HG02571 (cell line): ENCODE measurements at regions not wholly inside any gene's neighbourhood (a gene's known extent, or its start where the extent isn't known, plus 50 kb on each side); places are given as distances from the start of the nearest gene placed in this dataset.

Experiments
- ATAC-seq: cut with Tn5 transposase; IDR thresholded peaks from one replicate; pipeline ENCODE4 v1.9.1; 2021; ENCODE audit warnings: mild to moderate bottlenecking, moderate library complexity; ENCODE audit not compliant: unreplicated experiment

DNA sequence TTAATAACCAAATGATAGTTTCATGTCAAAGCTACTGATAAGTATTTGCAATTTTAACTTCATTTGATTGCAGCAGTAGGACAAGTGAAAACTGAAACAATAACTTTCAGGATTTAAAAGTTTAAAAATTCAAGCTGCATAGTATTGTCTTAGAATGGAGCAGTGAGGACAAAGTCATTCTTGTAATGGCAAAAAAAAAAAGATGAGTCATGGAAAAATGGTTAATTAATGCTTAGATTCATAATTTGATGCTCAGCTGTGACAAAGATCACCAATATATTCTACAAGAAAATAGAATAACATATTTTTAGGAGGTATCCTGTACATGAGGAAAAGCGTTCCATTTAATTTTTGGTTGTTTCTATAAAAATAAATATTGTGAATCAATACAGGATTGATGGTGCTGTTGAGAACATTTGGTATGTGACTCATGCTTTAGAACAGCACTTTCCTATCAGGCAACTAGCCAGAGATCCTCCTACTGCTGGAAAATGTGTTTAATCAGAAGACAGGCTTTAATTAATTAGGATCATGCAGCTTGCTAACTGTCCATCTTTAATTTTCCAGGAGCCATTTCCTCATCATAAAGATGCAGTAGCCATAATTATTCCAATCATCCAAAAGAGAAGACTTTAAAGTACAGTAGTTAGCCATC, 239.0 kb upstream of the MMADHC start:
- ATAC-seq: no peak

GRCh38 chr2:149825473-149825872, 237.9 kb upstream of the MMADHC start:
- ATAC-seq: no peak

- ATAC-seq: no peak
These were observed 236.6 kb upstream of the MMADHC start for GRCh38 chr2:149824136-149824535.

DNA sequence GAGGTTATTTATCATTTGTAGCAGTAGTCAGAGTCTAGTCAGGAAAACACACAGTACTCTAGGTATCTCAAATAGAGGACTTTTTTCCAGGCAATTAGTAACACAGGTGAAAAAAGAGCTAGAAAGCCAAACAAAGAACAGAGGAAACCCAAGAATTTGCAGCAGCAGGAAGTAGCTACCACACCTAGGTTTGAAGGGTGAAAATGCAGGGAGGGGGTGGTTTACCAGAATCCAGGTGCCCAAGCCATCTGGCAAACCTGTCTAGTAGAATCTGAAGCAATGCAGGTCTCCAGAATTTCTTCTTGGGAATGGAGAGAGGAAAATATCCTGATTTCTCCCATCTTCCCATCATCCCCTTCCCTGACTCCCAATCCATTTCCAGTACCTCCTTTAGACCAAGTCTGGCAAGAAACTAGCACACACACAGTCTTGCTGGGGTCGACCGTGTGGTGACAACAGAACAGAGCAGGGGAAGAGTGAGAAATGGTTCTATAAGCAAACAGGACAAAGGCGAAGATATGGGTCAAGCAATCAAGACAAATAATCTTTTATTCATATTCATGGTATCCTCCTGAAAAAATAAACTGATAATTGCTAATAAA, 231.9 kb upstream of the MMADHC start:
- ATAC-seq: no peak

DNA sequence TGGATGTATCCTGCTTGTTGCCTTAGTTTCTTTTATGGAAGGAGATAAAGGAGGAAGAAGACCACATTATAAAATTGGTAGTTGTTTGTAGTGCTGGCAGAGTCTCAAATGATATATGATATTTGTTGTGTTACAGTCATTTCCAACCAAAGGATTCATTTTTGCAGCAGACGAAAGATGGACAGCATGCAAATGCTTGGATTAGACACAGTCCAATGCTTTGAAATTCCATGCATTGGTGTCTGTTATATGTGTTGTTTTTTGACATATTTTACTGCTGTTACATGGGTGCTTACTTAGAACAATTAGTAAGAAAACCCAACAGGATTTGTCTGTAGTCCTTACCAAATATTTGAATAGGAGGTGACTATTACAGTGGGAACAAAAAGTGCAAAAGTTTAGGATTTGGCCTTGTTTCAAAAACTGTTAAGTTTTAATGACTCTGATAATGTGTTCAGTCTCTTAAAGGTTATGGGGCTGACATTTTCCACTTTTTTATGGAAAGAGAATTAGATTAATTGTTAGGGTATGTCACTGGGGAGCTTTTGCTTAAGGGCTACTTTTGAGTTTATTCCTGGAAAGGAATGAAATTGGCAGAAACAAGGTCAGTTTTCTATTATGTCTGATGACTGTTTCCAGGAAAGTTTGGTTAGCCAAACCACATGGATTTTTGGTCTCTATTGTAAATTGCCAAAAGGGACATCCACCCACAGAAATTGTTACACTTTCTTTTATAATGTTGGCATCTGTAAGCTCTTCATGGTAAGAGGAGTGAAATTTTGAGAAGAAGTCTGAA, 229.4 kb upstream of the MMADHC start:
- ATAC-seq: no peak

DNA sequence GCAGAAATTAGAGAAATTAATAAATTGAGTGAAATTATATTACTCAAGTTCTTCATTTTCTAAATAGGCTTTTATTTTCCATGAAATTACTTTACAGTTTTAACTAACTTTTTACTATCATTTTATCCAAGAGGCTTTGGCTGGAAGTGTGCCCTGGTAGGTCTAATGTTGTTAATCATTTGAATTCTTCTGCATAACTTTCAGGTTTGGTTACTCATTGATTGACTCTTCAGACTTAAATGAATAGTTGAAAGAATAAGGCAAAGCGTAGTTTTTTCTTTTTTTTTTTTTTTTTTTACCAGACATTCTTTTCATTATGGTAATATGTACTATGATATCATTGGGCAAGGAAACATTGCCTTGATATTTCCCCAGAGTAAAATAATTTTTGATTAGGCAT, 228.4 kb upstream of the MMADHC start:
- no peak for ATAC-seq

DNA sequence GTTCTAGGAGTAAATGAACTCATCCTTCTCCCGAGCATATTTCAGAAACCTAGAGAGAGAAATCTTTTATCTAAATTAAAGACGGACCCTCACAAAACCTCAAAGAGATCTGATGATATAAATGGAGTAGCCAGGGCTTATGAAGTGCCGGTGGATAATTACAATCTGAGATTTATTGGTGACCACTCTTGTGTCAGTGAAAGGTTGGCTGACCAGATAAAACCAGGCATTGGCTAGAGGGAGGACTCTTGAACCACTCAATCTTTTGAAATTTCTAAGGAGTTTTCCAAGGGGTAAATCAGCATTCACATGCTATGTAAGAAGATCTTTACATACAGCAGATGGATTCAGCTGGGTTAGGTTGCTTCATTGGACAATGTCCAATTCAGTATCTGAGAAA, 227.3 kb upstream of the MMADHC start:
- ATAC-seq: no peak

- ATAC-seq: no peak
These were observed 226.5 kb upstream of the MMADHC start for GRCh38 chr2:149814049-149814448.

DNA sequence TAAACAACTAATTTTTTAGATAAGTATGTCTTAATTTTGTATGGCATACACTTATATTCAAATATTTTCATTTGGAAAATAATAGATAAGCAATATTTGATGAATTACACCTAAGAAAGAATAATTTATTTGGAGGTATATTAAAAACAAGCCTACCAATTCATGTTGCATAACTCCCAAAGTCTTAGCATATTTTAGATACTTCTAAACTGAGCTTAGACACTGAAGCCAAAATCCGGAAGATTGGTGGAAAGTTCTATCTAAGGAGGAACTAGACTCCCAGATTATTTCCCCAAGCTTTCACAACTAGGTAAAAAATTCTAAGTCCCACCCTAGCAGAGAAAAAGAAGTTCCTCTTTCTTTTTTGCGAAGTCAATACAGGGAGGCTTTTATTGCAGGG, 221.0 kb upstream of the MMADHC start:
- no peak for ATAC-seq

DNA sequence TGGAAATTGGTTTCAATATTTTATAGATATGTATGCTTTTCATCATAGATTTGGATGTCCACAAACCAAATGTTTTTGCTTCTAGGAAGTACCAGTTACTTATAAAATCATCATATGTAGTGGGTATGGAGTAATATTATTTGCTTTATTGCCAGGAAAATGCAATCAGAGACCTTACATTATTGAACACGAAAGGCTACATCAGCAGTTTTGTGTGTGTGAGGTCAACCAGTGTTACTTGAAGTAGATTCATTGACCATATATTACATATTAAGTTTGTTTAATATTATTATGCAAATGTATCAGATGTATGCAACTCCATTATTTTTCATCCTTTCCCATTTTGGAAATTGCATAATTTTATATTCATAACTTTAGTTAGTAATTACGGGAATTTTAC, 219.1 kb upstream of the MMADHC start:
- ATAC-seq: no peak

GRCh38 chr2:149800624-149801542, 213.3 kb upstream of the MMADHC start:
- no peak for ATAC-seq

GRCh38 chr2:149799013-149799705, 211.6 kb upstream of the MMADHC start:
- no peak for ATAC-seq

GRCh38 chr2:149797030-149797429, 209.5 kb upstream of the MMADHC start:
- ATAC-seq: no peak

DNA sequence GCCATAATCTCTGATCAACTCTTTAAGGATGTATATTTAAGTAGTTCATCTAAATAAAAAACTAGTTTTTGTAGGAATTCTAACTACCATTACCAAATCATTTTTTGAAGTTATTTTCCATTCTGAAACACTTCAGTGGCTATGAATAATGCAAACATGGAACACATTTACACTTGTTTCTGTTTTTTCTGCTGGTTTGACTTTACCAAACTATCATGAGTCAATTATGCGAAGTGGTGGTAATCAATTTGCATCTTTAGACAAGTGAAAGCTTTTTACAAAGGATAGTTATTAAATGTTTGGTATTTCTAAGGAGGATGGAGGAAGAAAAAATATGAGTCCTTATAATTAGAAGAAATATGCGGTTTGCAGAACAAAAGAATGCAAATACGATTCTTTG, 202.0 kb upstream of the MMADHC start:
- ATAC-seq: no peak

DNA sequence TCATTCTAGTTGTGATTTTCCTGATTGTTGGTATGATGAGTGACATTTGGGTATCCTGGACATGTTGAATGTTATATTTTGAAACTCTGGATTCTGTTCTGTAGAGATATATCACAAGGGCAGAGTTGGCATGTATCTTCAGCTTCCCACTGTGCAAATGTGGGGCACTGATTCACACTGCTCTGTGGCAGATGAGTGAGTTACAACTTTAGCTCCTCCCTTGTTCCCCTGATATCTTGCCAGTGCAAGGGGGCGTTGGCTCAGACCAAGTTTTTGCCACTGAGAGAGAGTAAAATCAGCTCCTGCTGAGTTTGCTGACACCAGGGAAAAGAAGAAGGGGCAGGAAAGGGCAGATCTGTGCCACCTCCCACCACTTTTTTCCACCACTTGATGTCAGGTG, 199.6 kb upstream of the MMADHC start:
- no peak for ATAC-seq

DNA sequence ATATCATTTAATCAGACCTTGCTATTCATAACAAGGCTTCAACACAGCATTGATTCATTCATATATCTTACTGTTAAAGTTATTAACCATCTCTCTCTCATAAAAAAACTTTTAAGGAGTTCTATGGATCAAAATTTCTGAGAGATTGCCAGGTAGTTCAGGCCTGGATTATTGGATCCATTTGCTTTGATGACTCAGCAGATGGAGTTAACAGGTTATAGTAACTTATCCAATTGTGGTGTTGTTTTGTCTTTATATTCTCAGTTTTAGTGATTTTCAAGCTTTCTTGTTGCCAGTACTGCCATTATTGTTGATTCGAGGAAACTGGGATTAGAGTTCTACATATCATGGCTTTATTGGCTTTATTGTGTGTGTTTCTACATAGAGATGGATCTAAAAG, 195.7 kb upstream of the MMADHC start:
- ATAC-seq: no peak

DNA sequence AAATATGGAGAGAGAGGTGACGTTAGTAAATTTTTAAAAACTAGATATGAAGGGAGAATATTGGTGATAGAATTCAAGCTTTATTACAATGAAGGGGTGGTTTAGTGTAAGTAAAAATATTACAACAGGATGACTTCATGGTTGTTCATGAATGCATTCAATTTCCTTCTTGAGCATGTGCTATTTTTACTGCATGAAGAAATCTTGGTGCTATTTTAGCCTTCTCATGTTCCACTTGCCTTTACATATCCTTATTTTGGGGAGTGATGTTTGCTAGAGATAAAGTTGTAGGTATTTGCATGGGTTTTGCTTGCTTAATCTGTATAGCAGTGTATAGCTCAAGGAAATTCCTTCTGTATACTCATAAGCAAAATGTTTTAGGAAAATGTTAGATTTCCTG, 195.0 kb upstream of the MMADHC start:
- ATAC-seq: no peak

DNA sequence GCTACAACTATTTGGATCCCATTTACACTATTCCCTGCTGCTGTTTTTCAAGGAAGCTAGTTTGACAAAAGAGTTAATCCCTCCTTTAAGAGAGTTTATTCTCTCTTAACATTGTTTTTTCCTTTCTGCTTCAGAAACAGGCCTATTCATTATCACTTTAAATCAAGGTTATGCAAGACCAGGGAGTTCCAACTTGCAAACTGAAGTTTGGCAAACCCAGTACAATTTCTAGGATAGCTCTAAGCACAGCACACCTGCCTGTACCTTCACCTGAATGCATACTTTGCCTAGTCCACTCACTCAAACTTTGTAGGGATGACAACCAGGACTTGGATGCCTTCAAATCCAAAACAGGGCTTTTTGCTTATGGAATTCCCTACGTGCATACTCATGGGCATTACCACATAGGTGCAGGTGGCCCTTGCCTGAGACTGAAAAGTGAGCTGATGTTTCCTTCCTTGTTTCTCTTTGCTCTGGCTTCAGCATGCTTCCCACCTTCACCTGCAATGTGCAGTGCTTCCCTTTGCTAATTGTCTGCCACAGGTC, 193.8 kb upstream of the MMADHC start:
- ATAC-seq: no peak

- ATAC-seq: no peak
These were observed 185.4 kb upstream of the MMADHC start for GRCh38 chr2:149773006-149773405.

DNA sequence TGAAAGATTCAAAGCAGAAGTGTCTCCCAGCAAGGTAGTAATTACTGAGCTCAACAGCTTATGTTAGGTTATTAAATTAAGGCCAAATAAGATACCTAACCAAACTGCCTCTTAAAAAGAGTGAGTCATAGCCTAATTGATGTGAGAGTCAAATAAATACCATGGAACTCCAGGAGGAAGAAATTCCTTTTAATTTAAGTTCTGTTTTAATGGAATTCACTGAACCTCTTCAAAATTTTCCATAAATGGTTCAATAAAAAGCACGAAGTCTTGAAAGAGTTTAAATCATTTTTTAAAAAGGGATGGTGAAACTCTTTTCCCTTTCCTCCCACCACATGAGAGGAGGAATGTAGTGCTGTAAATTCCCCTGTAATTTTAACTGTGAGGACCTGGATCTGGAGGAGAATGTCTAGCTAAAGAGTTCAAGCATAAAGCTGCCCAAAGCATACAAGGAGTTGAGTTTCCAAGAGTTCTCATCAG, 180.8 kb upstream of the MMADHC start:
- no peak for ATAC-seq
